ENCODE measurements at regions not wholly inside any gene's neighbourhood (a gene's known extent, or its start where the extent isn't known, plus 50 kb on each side); places are given as distances from the start of the nearest gene placed in this dataset.

DNA sequence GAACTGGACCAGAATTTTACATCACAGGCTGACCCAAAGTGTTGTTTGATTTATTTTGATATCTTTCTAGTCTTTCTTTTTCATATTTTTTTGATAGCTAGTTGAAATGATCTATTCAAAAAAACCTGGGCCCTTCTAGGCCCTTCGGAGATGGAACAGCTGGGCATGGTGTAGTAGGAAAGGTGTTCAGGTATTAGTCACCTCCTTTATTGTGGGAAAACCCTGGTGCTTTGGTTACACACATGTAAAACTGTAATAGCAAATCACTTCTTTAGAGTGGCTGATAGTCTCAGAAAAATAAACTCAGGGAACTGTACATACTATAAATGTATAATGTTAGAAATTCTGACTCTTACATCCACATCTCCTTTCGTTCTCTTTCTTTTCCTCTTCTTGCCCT, 234.5 kb downstream of the PLA2G4A start:
- TF ChIP-seq CREB1 (IDR thresholded peaks at IDR 0.05; ENCODE audit: low read depth) = no peak
- TF ChIP-seq YY1 (IDR thresholded peaks at IDR 0.05; ENCODE audit: low read depth) = no peak
- TF ChIP-seq TCF12 (IDR thresholded peaks at IDR 0.05; ENCODE audit: low read depth) = no peak
- no peak for TF ChIP-seq ZBTB7A (IDR thresholded peaks at IDR 0.05; ENCODE audit: low read depth)
- TF ChIP-seq, protein P1, sequence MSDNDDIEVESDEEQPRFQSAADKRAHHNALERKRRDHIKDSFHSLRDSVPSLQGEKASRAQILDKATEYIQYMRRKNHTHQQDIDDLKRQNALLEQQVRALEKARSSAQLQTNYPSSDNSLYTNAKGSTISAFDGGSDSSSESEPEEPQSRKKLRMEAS (IDR thresholded peaks at IDR 0.05) = no peak
- TF ChIP-seq, protein P2, sequence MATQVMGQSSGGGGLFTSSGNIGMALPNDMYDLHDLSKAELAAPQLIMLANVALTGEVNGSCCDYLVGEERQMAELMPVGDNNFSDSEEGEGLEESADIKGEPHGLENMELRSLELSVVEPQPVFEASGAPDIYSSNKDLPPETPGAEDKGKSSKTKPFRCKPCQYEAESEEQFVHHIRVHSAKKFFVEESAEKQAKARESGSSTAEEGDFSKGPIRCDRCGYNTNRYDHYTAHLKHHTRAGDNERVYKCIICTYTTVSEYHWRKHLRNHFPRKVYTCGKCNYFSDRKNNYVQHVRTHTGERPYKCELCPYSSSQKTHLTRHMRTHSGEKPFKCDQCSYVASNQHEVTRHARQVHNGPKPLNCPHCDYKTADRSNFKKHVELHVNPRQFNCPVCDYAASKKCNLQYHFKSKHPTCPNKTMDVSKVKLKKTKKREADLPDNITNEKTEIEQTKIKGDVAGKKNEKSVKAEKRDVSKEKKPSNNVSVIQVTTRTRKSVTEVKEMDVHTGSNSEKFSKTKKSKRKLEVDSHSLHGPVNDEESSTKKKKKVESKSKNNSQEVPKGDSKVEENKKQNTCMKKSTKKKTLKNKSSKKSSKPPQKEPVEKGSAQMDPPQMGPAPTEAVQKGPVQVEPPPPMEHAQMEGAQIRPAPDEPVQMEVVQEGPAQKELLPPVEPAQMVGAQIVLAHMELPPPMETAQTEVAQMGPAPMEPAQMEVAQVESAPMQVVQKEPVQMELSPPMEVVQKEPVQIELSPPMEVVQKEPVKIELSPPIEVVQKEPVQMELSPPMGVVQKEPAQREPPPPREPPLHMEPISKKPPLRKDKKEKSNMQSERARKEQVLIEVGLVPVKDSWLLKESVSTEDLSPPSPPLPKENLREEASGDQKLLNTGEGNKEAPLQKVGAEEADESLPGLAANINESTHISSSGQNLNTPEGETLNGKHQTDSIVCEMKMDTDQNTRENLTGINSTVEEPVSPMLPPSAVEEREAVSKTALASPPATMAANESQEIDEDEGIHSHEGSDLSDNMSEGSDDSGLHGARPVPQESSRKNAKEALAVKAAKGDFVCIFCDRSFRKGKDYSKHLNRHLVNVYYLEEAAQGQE (IDR thresholded peaks at IDR 0.05; ENCODE audit: low read depth) = no peak
- TF ChIP-seq EP300 (IDR thresholded peaks at IDR 0.05; ENCODE audit: borderline replicate concordance) = no peak
- no peak for TF ChIP-seq FOXM1 (IDR thresholded peaks at IDR 0.05; ENCODE audit: borderline replicate concordance, low read depth)
- TF ChIP-seq RAD21 (IDR thresholded peaks at IDR 0.05; ENCODE audit: low read depth) = no peak
